ENCODE measurements at regions not wholly inside any gene's neighbourhood (a gene's known extent, or its start where the extent isn't known, plus 50 kb on each side); places are given as distances from the start of the nearest gene placed in this dataset.
"Not testable (repeated sequence)": the region's sequence is repeated elsewhere in the genome, so short reads cannot be mapped to it uniquely, and the experiment has no call there.

DNA sequence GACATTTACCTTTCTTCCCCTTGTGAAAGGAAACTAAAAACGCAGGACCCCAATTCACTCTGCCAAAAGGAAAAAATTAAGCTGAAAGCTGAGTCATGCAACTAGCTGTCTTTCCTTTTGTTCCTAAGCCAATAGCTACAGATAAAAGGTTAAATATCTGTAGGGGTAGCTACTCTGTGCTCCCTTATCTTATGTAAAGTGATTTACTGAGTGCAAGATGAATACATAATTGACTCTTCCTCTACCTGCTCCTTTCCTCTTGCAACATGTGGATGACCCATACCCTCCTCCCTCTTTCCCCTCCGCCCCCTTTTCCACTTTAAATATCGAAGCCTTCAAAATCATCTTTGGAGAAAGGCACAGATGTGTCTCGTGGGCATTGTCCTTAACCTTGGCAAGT lies 68.0 kb upstream of the ZNF157 start:
- no peak for DNase-seq (ENCODE audit: low spot score)
- TF ChIP-seq, protein P1, sequence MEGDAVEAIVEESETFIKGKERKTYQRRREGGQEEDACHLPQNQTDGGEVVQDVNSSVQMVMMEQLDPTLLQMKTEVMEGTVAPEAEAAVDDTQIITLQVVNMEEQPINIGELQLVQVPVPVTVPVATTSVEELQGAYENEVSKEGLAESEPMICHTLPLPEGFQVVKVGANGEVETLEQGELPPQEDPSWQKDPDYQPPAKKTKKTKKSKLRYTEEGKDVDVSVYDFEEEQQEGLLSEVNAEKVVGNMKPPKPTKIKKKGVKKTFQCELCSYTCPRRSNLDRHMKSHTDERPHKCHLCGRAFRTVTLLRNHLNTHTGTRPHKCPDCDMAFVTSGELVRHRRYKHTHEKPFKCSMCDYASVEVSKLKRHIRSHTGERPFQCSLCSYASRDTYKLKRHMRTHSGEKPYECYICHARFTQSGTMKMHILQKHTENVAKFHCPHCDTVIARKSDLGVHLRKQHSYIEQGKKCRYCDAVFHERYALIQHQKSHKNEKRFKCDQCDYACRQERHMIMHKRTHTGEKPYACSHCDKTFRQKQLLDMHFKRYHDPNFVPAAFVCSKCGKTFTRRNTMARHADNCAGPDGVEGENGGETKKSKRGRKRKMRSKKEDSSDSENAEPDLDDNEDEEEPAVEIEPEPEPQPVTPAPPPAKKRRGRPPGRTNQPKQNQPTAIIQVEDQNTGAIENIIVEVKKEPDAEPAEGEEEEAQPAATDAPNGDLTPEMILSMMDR (IDR thresholded peaks at IDR 0.05), result no peak
- ATAC-seq (ENCODE audit: low FRiP score), result peak; percentile 88

DNA sequence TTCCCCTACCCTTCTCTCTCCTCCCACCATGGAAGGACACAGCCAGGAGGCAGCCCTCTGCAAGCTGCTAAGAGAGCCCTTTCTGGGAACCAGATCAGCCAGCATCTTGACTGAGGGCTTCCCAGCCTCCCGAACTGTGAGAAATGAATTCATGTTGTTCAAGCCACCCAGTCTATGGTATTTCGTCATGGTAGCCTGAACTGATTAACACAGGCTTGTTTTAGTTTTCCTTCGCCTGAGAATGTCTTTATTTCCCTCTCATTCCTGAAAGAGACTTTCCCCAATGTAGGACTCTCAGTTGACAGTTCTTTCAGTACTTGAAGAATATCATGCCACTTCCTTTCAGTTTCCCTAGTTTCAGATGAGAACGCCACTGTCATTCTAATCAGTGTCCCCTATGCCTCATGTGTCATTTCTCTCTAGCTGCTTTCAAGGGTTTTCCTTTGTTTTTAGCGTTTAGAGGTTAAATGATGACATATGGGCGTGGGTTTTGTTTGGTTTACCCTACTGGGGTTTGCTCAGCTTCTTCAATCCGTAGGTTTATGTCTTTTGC lies 63.8 kb upstream of the ZNF157 start:
- ATAC-seq (ENCODE audit: low FRiP score); DNase-seq (ENCODE audit: low spot score): not testable (repeated sequence)

DNA sequence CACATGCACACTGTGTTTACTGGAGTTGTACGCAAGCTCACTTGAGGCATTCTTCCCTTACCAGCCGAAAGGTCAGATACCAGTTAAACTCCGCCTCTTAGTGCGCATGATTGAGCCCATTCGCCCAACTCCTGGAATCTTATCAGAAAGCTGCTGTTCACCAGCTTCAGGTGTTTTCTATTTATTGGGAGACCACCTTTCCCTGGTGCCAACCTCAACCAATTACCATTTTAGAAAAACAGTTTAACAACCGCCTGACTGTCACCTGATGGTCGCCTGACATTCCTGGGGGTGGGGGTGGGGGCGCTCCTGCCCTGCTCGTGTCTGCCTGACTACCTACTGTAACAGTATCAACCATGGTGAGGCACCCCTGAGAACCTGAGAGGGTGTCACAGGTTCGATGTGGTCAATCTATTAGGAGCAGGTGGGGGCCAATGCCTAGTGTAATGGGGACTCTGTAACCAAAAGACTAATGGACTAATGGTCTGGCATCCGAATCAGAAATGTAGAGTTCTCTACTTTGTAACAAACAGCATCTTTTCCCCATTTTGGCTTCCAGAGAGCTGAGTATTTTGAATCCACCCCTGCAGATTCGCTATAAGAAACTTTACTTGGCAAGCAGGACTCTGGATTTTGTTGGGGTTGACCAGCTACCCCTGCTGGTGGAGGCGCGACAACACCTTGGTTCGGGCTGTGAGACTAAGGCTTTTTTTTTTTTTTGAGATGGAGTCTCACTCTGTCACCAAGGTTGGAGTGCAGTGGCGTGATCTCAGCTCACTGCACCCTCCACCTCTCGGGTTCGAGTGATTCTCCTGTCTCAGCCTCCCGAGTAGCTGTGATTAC lies 58.2 kb upstream of the ZNF157 start:
- TF ChIP-seq, protein P1 (IDR thresholded peaks at IDR 0.05), result no peak
- DNase-seq (ENCODE audit: low spot score) (no peak), ATAC-seq (ENCODE audit: low FRiP score) (no peak)

DNA sequence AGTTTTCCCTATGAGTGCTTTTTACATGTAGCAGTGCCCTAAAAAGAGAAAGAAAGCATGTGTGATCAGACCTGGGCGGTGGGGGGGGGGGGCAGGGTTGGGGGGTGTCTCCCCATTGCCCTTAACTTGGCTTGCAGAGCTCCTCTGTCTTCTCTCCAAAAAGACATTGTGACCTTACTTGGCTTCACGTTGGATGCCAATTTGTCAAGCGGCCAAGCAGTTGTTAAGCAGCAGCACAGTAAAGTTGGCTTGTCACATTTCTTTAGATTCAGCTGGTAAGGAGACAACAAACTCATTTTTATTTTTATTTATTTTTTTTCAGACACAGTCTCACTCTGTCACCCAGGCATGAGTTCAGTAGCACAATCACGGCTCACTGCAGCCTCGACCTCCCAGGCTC lies 57.3 kb upstream of the ZNF157 start:
- no peak for DNase-seq (ENCODE audit: low spot score)

DNA sequence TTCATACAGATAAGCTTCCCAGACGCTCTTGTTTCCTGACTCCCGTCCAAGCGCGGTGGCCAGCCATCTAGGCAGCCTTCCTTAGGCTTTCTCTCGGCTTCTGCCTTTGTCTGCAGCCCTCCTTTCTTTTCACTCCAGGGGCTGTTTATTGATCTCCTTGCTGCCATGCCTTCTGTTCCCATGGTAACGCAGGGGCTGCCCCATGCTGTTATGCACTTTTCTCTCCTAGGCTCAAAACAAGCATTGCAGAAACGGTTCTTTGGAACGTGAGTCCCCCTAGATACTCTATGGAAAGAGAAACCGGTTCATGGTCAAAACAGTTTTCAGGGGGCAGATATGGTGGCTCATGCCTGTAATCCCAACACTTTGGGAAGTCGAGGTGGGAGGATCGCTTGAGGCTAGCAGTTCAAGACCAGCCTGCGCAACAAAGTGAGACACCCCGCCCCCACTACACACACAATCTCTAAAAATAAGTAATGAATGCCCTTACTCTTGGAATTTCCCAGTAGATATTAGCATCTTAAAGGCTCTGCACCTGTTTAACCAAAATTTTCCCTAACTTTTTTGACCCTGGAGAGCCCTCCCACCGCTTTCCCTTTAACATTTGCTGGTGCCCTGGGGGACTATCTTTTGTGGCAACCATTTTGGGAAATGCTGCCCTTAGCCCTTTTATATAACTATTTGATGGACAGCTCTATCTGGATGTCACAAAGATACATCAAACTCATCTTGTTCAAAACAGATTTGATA lies 53.9 kb upstream of the ZNF157 start:
- DNase-seq (ENCODE audit: low spot score) (no peak), ATAC-seq (ENCODE audit: low FRiP score) (no peak)
- TF ChIP-seq, protein P1 (IDR thresholded peaks at IDR 0.05), result no peak

More for the DNA sequence above, 57.3 kb upstream of the ZNF157 start:
- ATAC-seq (ENCODE audit: low FRiP score), result no peak
- TF ChIP-seq, protein P1 (IDR thresholded peaks at IDR 0.05), result no peak
